HepG2 (cell line): ENCODE measurements at regions not wholly inside any gene's neighbourhood (a gene's known extent, or its start where the extent isn't known, plus 50 kb on each side); places are given as distances from the start of the nearest gene placed in this dataset.

Source experiments
- ATAC-seq: fragments of 200-7000 bp; cut with Tn5 transposase; 3 replicates; pipeline ENCODE4 v1.9.1; 2020; ENCODE audit warnings: mild to moderate bottlenecking, moderate library complexity
- BruUV-seq: library from RNA; stranded (reverse); fragments of 400-500 nt; replicated peaks from 2 replicates; lab custom pipeline; 2021; lab: Mats Ljungman, UMichigan
- CTCF ChIA-PET: fragments of 300-600 bp; formaldehyde crosslinking; extraction: SDS; loops from one replicate; lab custom pipeline; 2021; ENCODE audit warnings: low total read pairs, inconsistent platforms, low intra/inter-chr PET ratio; lab: Yijun Ruan, JAX
- POLR2A ChIA-PET: fragments of 350-600 bp; sonication (Branson Sonifier 250); formaldehyde crosslinking; loops from one replicate; lab custom pipeline; 2020; ENCODE audit warnings: antibody characterized with exemption, inconsistent platforms; lab: Yijun Ruan, JAX
- DNase-seq: peaks from one replicate; pipeline ENCODE4 v3.0.0-alpha.2; 2015; ENCODE audit warnings: low spot score
- FAIRE-seq: peaks from 3 replicates; lab custom pipeline; 2011; peaks lifted over from hg19 to GRCh38; lab: Jason Lieb, UNC
- H2AFZ ChIP-seq: one replicate; pipeline ENCODE4 v1.6.1; 2011; ENCODE audit warnings: low read length, inconsistent platforms
- H3K27ac ChIP-seq: fragments of 300-600 bp; 3 replicates; pipeline ENCODE4 v1.8.0; 2011; ENCODE audit warnings: mixed run types, mild to moderate bottlenecking, mixed read lengths, low read length, inconsistent platforms; ENCODE audit not compliant: insufficient read depth; ENCODE audit errors: extremely low read length
- H3K27me3 ChIP-seq, 2 experiments: fragments of 200-600 bp in 1 of 2; 2 replicates in 1 of 2; 3 replicates in 1 of 2; pipeline versions ENCODE4 v1.6.0 to v1.8.0; 2011; ENCODE audit warnings: low read length in 2 of 2, mild to moderate bottlenecking in 2 of 2, moderate library complexity in 2 of 2, inconsistent platforms in 1 of 2; ENCODE audit not compliant: insufficient read depth in 2 of 2, control insufficient read depth in 1 of 2
- H3K36me3 ChIP-seq, 2 experiments: fragments of 200-600 bp in 1 of 2; replicated peaks in 1 of 2; 2 replicates in 1 of 2; 3 replicates in 1 of 2; pipeline versions ENCODE4 v1.5.1 to v1.8.0; 2011; ENCODE audit warnings: low read length in 2 of 2, inconsistent platforms in 1 of 2; ENCODE audit not compliant: insufficient read depth in 2 of 2, control insufficient read depth in 1 of 2
- H3K4me1 ChIP-seq: 2 replicates; pipeline ENCODE4 v1.5.1; 2012; ENCODE audit warnings: low read length, inconsistent platforms; ENCODE audit not compliant: insufficient read depth
- H3K4me2 ChIP-seq: 2 replicates; pipeline ENCODE4 v1.6.0; 2011; ENCODE audit warnings: low read depth, low read length, inconsistent platforms
- H3K4me3 ChIP-seq, 3 experiments: fragments of 200-600 bp in 1 of 3; sonication (generic), shearing (Covaris generic) in 1 of 3; replicated peaks in 1 of 3; 2 replicates each; pipeline ENCODE4 v1.5.1; 2011 to 2016; ENCODE audit warnings: low read length in 3 of 3, inconsistent platforms in 2 of 3, low read depth in 2 of 3, mild to moderate bottlenecking in 2 of 3, control low read depth in 1 of 3, mixed read lengths in 1 of 3; ENCODE audit not compliant: insufficient read depth in 1 of 3
- H3K79me2 ChIP-seq: one replicate; pipeline ENCODE4 v1.6.1; 2011; ENCODE audit warnings: low read length, inconsistent platforms; ENCODE audit not compliant: insufficient read depth
- H3K9ac ChIP-seq: 2 replicates; pipeline ENCODE4 v1.6.0; 2011; ENCODE audit warnings: mild to moderate bottlenecking, low read depth, low read length, inconsistent platforms; ENCODE audit not compliant: insufficient read depth
- H3K9me3 ChIP-seq: 2 replicates; pipeline ENCODE4 v1.5.1; 2012; ENCODE audit warnings: mild to moderate bottlenecking, low read length
- H4K20me1 ChIP-seq: 2 replicates; pipeline ENCODE4 v1.6.0; 2011; ENCODE audit warnings: inconsistent platforms, mild to moderate bottlenecking, low read length, moderate library complexity; ENCODE audit not compliant: insufficient read depth
- DZIP1 ChIP-seq: sonication (generic); formaldehyde crosslinking; IDR thresholded peaks from 2 replicates; pipeline ENCODE4 v1.5.0; 2020; ENCODE audit warnings: mild to moderate bottlenecking, missing genetic modification reagents
- FOXO4 ChIP-seq: sonication (generic); formaldehyde crosslinking; conservative IDR thresholded peaks from 2 replicates; pipeline ENCODE4 v1.8.1; 2023; ENCODE audit warnings: missing genetic modification reagents
- HNRNPLL ChIP-seq: fragments of 200-400 bp; formaldehyde crosslinking; IDR thresholded peaks from 2 replicates; pipeline ENCODE4 v1.6.1; 2017; ENCODE audit warnings: mild to moderate bottlenecking, low read depth, low read length; ENCODE audit not compliant: poor library complexity, severe bottlenecking
- NFYC ChIP-seq: IDR thresholded peaks from 2 replicates; pipeline ENCODE4 v1.6.1; 2016; ENCODE audit warnings: missing genetic modification reagents, missing compliant biosample characterization
- PHF20 ChIP-seq: sonication (generic); formaldehyde crosslinking; IDR thresholded peaks from 2 replicates; pipeline ENCODE4 v1.5.0; 2020; ENCODE audit warnings: mild to moderate bottlenecking, missing genetic modification reagents
- RFX1 ChIP-seq: fragments of 450-650 bp; IDR thresholded peaks from 2 replicates; pipeline ENCODE4 v1.6.1; 2017
- ZBTB4 ChIP-seq: sonication (generic); formaldehyde crosslinking; IDR thresholded peaks from 2 replicates; pipeline ENCODE4 v1.4.0; 2020; ENCODE audit warnings: missing genetic modification reagents, mild to moderate bottlenecking, borderline replicate concordance
- ZFP36L1 ChIP-seq: sonication (generic); formaldehyde crosslinking; IDR thresholded peaks from 2 replicates; pipeline ENCODE4 v1.8.0; 2022; ENCODE audit warnings: mild to moderate bottlenecking, missing genetic modification reagents, moderate library complexity
- ZFYVE20 ChIP-seq: sonication (generic); formaldehyde crosslinking; IDR thresholded peaks from 2 replicates; pipeline ENCODE4 v1.8.0; 2023; ENCODE audit warnings: low read depth, mild to moderate bottlenecking, moderate library complexity, missing genetic modification reagents, borderline replicate concordance
- ZNF230 ChIP-seq: sonication (generic); formaldehyde crosslinking; IDR thresholded peaks from 2 replicates; pipeline ENCODE4 v1.4.0; 2020; ENCODE audit warnings: mild to moderate bottlenecking, missing genetic modification reagents
- ZNF253 ChIP-seq: sonication (generic); formaldehyde crosslinking; IDR thresholded peaks from 2 replicates; pipeline ENCODE4 v1.8.0; 2022; ENCODE audit warnings: mild to moderate bottlenecking, missing genetic modification reagents, borderline replicate concordance
- ZNF280B ChIP-seq: sonication (generic); formaldehyde crosslinking; IDR thresholded peaks from 2 replicates; pipeline ENCODE4 v1.5.0; 2020; ENCODE audit warnings: missing genetic modification reagents, mild to moderate bottlenecking, borderline replicate concordance
- ZNF749 ChIP-seq: sonication (generic); formaldehyde crosslinking; IDR thresholded peaks from 2 replicates; pipeline ENCODE4 v1.8.0; 2022; ENCODE audit warnings: mild to moderate bottlenecking, missing genetic modification reagents, moderate library complexity, borderline replicate concordance
- ZSCAN30 ChIP-seq: sonication (generic); formaldehyde crosslinking; IDR thresholded peaks from 2 replicates; pipeline ENCODE4 v1.5.0; 2020; ENCODE audit warnings: mild to moderate bottlenecking, missing genetic modification reagents
- in situ Hi-C: cut with HindIII; loops from 2 replicates; pipeline ENCODE4 v1.10.0; 2017; ENCODE audit warnings: low pct_unique_long_range_greater_than_20kb; ENCODE audit not compliant: extremely low pct_ligation_motif_present
- intact Hi-C: fragments of 100-400 bp; cut with micrococcal nuclease; formaldehyde crosslinking; loops from one replicate; pipeline ENCODE4 v1.10.0; 2022; ENCODE audit not compliant: unreplicated experiment

GRCh38 chr1:69438056-69438795 is 129.5 kb upstream of the LRRC7 start (continued):
- no peak for TF ChIP-seq ZFYVE20 (CRISPR knock-in tag)
- TF ChIP-seq PHF20 (CRISPR knock-in tag): no peak
- no peak for TF ChIP-seq ZNF749
- TF ChIP-seq, all 625 proteins: peak for 0

GRCh38 chr1:69441496-69441895 is 126.2 kb upstream of the LRRC7 start:
- no peak for ATAC-seq
- no TSS peak for BruUV-seq
- intact Hi-C loops: no loop called here
- TF ChIP-seq HNRNPLL (no peak), ZNF230 (CRISPR knock-in tag) (no peak), ZSCAN30 (CRISPR knock-in tag) (no peak), FOXO4 (CRISPR knock-in tag) (no peak), ZNF253 (CRISPR knock-in tag) (no peak), RFX1 (no peak), NFYC (CRISPR knock-in tag) (no peak), ZFP36L1 (no peak), ZBTB4 (CRISPR knock-in tag) (no peak), DZIP1 (no peak), ZNF280B (no peak)

More at GRCh38 chr1:69441496-69441895, 126.2 kb upstream of the LRRC7 start:
- DNase-seq (no peak), FAIRE-seq (no peak)
- CTCF ChIA-PET: no interaction called here
- Histone ChIP-seq H3K4me2 (no peak overlapping the region), H3K79me2 (no peaks in the 10 kb centered on the region), H3K36me3 (no peaks in the 10 kb centered on the region), H3K9me3 (peaks cover 84% of the 10 kb centered on the region), H3K4me3 (no peak overlapping the region), H3K27me3 (no peaks in the 10 kb centered on the region), H2AFZ (no peak overlapping the region), H4K20me1 (no peaks in the 10 kb centered on the region), H3K27ac (no peak overlapping the region), H3K9ac (no peak overlapping the region), H3K4me1 (no peaks in the 10 kb centered on the region)
- in situ Hi-C loops: no loop called here
- POLR2A ChIA-PET: no interaction called here
